ENCODE measurements at regions not wholly inside any gene's neighbourhood (a gene's known extent, or its start where the extent isn't known, plus 50 kb on each side); places are given as distances from the start of the nearest gene placed in this dataset.
"Not testable (repeated sequence)": the region's sequence is repeated elsewhere in the genome, so short reads cannot be mapped to it uniquely, and the experiment has no call there.

DNA sequence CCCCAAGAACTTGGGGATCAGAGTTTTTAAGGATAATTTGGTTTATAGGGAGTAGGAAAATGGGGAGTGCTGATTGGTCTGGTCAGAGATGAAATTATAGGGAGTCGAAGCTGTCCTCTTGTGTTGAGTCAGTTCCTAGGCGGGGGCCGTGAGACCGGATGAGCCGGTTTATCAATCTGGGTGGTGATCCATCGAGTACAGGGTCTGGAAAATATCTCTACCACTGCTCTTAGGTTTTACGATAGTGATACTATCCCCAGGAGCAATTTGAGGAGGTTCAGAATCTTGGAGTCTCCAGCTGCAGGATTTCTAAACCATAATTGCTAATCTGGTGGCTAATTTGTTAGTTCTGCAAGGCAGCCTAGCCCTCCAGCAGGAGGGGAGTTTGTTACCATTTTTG, 403.4 kb downstream of the CDH11 start:
- DNase-seq, result no peak

DNA sequence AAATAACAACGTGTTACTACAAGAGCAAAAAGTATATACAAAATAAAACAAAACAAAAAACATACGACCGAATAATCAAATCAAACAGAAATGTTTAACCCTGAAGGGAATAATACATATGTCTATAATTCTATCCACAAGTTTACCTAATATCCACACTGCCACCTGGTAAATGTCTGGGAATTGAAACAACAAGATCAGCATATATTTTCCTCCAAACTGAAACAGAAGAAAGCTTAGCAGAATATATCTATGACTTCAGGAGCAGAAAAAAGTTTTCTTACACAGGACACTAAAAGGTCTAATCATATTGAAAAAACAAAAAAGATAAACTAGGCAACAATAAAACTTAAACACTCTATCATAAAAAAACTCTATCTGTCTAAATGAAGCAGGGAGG, 404.0 kb downstream of the CDH11 start:
- DNase-seq, result no peak

DNA sequence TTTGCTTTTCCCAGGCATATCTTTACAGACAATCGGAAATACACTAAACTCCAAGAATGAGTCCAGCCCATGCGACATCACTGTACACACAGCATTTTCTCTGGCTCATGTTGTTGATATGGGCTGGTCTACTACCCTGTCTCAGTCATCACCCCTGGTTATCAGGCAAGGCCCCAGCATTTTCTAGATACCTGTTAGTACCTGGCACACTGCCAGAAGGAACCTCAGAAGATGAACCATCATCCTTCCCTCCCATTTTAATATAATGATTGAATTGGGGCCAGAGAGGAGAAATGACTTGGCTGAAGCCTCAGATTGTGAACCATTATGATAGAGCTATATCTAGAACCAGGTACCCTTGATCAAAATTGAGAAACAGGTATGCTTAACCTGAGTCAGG, 406.2 kb downstream of the CDH11 start:
- no peak for DNase-seq

DNA sequence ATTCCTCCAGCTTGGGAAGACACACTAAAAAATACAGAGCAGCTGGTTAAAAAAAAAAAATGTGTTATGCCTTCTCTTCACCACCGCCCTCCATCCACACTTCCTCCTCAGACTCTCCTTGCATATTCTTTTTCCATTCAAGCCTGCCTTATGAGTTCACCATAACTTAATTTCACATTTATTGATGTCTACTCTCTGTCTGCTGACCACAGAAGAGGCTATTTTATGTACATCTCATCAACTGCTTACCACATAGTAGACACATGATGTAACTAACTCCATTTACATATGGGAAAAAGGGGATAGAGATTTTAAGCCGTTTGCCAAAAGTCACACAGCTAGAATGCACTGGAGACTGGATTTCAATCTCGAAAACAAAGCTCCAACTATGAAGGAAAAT, 409.8 kb downstream of the CDH11 start:
- DNase-seq, result no peak

DNA sequence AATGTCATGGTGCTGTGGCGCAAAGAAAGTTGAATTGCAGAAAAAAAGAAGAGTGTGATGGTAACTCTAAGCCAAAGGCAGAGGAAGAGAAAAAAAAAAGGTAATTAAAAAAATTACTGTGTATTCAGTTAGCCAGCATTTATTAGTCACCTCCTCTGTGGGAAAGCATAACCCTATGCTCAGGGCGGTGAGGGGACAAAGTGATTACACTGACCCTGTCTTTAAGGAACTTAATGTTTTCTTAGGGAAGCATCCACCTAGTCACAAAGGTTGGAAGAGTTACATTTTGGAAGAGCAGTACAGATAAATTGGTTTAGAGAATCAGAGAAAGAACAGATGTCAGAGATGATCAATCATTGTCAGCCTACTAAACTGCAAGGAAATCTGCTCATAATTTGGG, 410.3 kb downstream of the CDH11 start:
- peak; percentile 61 for DNase-seq

DNA sequence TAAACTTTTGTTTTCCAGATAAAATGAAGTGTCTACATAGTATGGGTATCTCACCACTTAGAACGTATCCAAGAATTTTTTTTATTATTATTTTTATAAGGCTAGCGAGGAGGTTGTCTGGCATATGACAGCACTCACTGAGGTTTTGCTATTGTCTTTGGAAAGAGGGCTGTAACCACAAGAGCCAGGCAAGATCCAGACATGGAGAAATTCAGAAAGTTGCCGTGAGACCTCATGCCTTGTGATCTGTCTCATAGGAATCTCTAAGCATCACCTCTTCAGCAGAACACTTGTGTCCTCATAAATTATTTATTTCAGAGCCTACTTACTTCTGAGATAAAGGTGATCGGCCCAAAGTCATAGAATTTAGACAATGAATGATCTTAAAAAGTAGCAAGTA, 410.8 kb downstream of the CDH11 start:
- DNase-seq, result no peak

DNA sequence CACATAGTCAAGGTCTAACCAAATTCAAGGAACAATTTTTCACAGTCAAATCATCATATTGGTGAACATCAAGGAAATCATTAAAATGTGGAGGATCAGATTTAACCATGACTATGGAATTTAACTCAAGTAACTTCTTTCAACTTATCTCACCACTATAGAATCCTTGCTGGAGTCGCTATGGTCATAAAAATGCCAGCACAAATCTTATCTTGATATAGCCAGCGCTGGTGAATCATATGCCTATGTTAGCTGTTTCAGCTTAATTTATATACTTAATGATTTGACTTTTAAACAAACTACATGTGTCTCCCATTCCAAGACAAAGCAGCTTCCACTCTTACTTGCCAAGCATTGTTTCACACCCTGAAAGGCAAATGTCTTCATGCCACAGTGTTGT, 416.4 kb downstream of the CDH11 start:
- DNase-seq, result no peak

DNA sequence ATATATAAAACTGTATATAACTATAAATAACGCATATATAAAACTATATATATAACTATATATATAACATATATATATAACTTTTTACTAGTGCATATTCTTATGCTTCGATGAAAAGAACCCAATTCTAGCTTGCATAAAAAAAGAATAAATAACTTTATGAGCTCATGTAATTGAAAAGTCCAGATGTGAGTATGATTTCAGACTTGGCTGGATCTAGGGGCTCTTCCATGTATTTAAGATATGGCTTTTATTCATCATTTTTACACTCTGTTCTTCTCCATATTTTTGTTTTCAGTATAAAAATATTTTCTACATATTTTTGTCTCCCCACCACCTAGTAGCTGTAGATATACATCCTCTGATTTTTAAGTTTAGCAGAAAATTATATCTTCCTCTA, 417.5 kb downstream of the CDH11 start:
- no peak for DNase-seq

DNA sequence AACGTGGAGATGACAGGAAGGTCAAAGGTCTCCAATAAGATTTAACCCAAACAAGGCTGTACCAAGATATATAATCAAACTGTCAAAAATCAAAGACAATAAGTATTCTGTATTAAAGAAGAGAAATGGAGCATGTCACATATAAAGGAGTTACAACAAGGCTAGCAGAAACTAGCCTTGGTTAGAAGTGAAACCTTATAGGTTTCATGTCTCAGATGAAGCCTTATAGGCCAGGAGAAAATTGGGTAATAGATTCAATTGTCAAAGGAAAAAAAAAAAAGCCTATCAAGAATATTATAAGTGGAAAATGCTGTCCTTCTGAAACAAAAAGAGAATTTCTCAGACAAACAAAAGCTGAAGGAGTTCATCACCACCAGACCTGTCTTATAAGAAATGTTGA, 419.4 kb downstream of the CDH11 start:
- no peak for DNase-seq

DNA sequence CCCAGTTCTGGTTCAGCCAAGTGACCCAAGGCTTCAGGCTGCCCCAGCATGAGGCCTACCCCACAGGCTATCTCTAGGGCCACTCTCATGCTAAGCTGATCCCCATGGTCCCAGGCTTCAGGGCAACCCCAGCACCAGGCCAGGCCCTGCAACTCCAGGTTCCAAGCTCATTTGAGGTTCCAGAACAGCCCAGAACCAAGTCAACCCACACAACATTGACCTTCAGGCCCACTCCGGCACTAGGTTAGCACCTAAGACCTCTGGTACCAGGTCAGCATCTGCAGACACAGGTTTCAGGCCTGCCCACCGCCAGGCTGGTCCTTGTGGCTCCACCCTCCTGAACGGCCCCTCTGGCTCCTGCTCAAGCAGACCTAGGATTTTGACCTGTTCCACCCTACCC, 421.2 kb downstream of the CDH11 start:
- DNase-seq, result no peak

DNA sequence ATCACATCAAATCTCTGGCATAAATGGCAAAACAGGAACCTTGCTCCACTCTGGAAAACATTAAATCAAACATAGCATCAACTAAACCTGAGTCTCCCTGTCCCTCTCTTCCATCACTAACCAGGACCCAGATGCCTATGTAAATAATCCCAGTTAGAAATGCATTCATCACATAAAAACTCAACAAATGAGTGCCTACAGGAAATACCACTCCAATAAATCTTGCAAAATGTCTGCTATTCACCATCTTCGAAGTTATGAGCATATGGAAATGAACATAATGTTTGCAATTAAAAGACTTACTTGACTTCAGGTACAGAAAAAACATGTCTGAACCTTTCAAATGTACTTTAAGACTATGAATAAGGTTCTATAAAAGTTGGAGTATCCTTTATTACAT, 425.0 kb downstream of the CDH11 start:
- no peak for DNase-seq

DNA sequence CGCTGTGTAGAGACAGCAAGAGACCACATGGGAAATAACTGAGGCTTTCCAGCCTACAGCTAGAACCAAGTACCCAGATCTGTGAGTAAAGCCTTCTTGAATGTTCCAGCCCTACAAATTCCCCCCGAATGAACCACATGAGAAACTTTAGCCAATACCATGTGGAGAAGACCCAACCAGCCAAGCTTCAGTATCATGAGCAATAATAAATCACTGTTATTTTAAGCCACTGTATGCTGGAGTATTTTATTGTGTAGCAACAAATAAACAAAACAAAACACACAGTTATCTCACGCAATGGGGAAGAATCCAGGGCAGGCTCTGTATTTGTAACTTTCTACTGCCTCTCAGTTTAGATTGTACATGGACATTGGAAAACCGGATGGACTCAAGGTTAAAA, 426.2 kb downstream of the CDH11 start:
- DNase-seq, result no peak

DNA sequence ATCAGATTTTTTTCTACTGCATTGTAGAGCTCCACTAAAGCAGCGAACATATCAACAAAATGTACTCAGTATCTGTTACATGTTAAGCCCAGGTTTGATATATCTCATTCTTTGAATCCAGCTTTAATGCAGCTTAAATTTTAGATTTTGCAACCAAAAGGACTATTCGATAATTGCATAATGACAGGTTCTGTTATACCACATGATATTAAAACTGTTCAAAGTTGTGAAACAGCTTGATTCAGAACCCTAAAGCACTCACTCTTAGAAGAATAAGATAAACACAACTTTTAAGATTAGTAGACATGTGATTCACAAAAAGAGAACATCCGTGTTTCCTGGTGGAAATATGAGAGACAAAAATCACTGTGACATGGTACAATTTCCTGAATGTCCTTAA, 427.9 kb downstream of the CDH11 start:
- DNase-seq, result no peak

DNA sequence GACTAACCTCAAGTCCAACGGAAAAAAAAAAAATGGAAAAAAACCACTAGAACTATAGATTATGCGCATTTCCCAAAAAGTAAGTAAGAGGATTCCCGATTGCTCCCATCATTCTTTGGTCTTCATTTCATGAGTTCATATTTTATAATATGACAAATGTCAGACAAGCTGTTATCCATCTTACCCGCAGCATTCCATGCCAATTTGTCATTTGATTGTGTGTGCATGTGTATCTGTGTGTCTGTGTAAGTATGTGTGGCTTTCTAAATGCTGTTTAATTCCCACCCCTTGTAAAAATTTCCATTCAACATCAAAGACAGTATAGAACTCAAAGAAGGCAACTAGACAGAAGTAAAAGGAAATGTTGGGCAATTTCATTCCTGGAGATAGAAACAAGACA, 434.1 kb downstream of the CDH11 start:
- no peak for DNase-seq

DNA sequence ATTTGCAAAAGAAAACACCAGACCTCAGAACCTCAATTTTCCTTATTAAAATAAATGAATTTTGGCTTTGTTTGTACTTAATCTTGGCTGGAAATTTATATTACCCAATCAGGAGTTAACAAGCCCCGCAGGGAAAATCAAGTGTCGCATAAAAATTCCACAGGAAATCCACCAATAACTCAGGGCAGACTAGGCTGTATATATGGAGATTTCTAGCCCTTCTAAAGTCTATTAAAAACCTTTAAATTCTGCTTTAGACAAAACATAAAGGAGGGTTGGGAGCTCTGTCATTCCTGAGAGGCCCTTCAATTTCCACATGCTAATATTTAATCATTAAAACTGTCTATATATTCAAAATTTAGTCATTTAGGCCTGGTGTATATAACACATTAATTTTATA, 434.7 kb downstream of the CDH11 start:
- no peak for DNase-seq

DNA sequence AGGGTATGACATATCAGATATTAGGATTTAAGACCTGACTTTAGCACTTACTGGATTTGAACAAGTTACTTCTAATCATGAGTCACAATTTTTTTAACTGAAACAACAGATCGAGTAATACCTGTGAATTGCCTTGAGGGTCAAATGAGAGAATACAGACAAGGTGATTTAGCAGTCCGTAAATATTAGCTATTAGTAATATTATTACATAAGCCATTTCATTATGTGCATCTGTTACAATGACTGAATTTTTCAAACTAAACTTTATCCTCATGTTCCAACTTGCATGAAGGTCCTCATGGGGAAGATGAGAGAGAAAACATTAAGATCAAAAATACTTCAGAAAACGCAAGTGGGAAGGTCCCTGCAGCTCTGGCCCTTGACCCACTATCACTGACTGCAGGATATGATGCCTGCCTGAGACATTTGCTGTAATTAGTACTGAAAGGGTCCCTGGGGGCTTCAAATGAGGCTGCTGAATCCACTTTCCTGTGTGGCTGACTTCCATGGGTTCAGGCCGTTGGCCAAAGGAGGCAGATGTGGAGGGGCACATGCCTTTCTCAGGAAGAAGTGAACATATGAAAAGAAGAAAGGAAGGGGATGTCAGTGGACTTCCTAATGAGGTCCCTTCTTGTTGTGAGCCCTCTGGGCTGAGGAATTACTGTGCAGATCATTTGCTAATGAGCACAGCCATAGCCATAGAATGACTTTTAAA, 441.7 kb downstream of the CDH11 start:
- no peak for DNase-seq

DNA sequence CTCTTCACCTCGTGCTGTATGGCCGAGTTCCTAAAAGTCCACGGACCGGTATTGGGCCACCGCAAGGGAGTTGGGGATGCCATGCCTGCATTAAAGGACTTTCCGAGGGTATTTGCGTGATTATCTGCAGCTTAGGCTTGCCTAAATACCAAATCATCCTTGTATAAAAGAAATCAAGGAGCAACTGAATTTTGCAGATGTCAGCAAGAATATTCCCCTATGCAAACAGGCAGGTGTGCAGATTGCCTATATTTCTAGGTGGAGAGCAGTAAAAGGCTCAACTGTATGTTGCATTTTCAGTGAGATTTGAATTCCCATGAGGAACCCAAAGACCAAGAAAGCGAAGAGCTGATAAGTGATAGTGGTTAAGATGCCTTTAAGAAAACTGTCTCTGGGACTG, 452.3 kb downstream of the CDH11 start:
- no peak for DNase-seq

DNA sequence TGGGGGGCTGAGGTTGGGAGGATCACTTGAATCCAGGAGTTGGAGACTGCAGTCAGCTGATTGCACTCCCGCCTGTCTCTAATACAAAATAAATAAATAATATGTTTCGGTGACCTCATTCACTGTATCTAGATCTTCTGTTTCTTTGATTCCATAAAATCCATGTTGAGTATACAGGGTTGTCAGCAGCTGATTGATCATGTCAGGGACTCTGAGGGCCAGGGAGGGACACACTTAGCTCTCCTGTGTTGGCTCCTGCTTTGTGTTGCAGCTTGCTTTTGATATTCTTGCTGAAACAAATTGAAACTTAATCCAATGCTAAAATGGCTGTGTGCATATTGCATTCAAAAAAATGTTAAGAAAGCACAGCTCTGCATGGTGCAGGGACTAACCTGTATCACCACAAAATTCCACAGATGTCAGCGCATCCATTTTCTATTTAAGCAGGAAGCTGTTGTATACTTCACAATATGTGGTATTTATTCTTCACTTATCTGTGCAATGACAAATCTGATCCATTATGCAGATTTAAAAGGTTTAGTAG, 454.5 kb downstream of the CDH11 start:
- DNase-seq, result no peak

DNA sequence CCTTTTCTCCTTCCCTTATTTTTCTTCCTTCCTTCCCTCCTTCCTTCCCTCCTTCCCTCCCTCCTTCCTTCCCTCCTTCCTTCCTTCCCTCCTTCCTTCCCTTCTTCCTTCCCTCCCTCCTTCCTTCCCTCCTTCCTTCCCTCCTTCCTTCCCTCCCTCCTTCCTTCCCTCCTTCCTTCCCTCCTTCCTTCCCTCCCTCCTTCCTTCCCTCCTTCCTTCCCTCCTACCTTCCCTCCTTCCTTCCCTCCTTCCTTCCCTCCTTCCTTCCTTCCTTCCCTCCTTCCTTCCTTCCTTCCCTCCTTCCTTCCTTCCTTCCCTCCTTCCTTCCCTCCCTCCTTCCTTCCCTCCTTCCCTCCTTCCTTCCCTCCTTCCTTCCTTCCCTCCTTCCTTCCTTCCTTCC, 459.6 kb downstream of the CDH11 start:
- not testable (repeated sequence) for DNase-seq

DNA sequence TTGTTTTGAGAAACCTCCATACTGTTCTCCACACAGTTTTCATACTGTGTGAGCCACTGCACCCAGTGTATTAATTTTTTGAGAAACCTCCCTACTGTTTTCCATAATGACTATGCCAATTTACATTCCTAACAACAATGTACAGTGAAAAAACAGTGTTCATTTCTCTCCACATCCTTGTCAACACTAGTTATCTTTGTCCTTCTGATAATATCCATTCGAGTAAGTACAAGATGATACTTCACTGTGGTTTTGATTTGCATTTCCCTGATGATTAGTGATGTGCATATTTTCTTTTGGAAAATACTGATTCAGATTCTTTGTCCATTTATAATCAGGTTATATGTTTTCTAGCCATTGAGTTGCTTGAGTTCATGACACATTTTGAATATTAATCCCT, 462.0 kb downstream of the CDH11 start:
- no peak for DNase-seq

DNA sequence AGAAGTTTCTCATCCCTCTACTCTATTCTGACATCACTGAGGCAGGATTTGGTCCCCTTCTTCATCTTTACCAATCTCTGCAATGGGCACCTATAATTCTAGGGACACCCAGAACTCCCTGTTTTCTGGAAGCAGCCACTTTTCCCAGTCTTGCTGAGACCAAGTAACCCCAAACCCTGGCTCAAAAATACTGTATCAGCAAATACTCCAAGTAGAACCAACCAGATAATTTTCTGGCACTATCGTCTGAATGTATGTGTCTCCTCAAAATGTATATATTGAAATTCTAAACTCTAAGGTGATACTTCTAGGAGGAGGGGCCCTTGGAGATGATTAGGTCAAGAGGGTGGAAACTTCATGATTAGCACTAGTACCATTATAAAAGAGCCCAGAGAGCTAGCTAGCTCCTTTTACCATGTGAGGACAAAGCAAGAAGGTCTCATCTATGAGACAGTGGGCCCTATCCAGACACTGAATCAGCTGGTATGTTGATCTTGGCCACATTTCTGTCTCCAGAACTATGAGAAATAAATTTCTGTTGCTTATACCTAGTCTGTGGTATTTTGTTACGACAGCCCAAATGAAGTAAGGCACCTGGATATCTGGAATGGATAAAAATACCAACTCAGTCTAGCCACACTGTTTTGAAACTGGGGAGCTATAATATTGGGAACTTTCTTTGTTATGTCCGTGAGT, 464.4 kb downstream of the CDH11 start:
- DNase-seq, result no peak

DNA sequence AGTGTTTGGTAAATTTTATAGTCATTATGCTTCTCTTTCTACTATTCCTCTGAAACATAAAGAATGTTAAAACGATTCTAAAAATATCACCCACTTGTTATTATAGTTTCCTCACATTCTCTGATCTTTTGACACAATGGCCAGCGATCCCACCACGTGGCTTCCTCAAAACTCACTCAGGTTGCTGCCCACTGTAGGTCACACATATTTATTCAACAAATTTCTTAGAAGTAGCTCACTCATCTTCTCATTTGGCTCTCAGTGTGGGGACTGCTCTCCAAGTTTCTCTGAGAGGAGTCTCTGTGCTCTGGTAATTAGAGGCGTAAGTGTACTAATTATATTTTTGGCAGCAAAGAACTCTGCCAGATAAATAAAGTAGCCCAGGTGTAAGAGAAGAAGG, 465.4 kb downstream of the CDH11 start:
- no peak for DNase-seq

DNA sequence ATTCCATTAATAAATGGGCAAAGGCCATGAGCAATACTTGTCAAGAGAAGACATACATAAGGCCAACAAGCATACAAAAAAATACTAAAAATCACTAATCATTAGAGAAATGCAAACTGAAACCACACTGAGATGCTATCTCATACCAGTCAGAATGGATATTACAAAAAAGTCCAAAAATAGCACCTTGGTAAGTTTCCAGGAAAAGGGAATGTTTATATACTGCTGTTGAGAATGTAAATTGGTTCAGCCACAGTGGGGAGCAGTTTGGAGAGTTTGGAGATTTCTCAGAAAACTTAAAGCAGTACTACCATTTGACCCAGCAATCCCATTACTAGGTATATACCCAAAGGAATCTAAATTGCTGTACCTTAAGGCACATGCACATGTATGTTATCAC, 467.7 kb downstream of the CDH11 start:
- DNase-seq, result no peak

DNA sequence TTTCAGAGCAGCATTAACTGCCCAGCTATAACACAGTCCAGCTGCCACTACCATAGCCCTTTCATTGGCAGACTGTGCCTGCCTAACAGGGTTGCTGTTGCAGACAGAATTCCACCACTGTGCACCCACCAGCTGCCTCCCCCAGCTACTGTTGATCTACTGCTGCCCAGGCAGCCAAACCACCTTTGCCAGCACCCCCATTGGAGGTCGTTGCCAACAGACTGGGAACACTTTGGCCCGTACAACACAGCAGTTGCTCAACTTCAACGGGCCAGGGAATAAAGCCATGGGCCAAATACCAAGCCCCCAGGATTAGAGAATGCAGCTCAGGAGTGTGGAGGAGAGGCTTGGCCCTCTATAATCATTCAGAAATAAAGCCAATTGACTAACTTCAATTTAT, 473.6 kb downstream of the CDH11 start:
- no peak for DNase-seq

DNA sequence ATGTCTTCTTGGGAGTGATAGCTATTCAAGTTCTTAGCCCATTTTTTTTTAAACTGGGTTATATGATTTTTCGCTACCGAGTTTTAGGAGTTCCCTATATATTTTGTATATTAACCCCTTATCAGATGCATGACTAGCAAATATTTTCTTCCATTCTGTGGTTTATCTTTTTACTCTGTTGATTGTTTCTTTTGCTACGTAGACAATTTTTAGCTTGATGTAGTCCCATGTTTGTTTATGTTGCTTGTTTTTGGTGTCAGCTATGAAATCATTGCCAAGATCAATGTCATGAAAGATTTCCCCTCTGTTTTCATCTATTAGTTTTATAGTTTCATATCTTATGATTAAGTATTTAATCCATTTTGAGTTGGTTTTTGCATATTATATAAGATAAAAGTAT, 480.5 kb downstream of the CDH11 start:
- no peak for DNase-seq

Measured in NCI-H2171 treated with DMSO at 0.1 percent for 48 hours (cell line).